Activated T-cell treated with anti-CD3 and anti-CD28 coated beads, Interleukin-2, amount 50 U/mL, for 4 hours (primary cell): ENCODE measurements at regions not wholly inside any gene's neighbourhood (a gene's known extent, or its start where the extent isn't known, plus 50 kb on each side); places are given as distances from the start of the nearest gene placed in this dataset.
"Not testable (repeated sequence)": the region's sequence is repeated elsewhere in the genome, so short reads cannot be mapped to it uniquely, and the experiment has no call there.

ENCODE experiments used
- ATAC-seq, 2 donors: fragments of 200-7000 bp; cut with Tn5 transposase; one replicate each; pipeline ENCODE4 v1.10.0; 2021
- DNase-seq: peaks from one replicate; pipeline ENCODE4 v3.0.0-alpha.2; 2020
- H3K27me3 Mint-ChIP-seq: one replicate; pipeline ENCODE4 v1.8.0; 2021; ENCODE audit warnings: low read depth, mixed read lengths
- H3K36me3 Mint-ChIP-seq: one replicate; pipeline ENCODE4 v1.8.0; 2022; ENCODE audit warnings: mixed read lengths; ENCODE audit not compliant: insufficient read depth
- H3K4me1 Mint-ChIP-seq: one replicate; pipeline ENCODE4 v1.8.0; 2021; ENCODE audit warnings: low read depth, mixed read lengths
- H3K4me3 Mint-ChIP-seq: one replicate; pipeline ENCODE4 v1.8.0; 2021; ENCODE audit warnings: mild to moderate bottlenecking, moderate library complexity, mixed read lengths
- H3K9me3 Mint-ChIP-seq: one replicate; pipeline ENCODE4 v1.8.0; 2021; ENCODE audit warnings: mixed read lengths

- H3K4me1 Mint-ChIP-seq = no peaks in the 10 kb centered on the region
- no peak overlapping the region for H3K4me3 Mint-ChIP-seq
- no peaks in the 10 kb centered on the region for H3K27me3 Mint-ChIP-seq
- no peak for DNase-seq
- H3K9me3 Mint-ChIP-seq = no peaks in the 10 kb centered on the region
- no peaks in the 10 kb centered on the region for H3K36me3 Mint-ChIP-seq
- ATAC-seq = no peak
Measured at GRCh38 chr4:164307262-164307661, 446.7 kb upstream of the SMIM31 start.

- Mint-ChIP-seq H3K27me3 (no peaks in the 10 kb centered on the region), H3K36me3 (no peaks in the 10 kb centered on the region), H3K4me1 (no peaks in the 10 kb centered on the region), H3K4me3 (no peak overlapping the region), H3K9me3 (no peaks in the 10 kb centered on the region)
- ATAC-seq = no peak
- DNase-seq = no peak
Measured at GRCh38 chr4:164312671-164313070, 441.3 kb upstream of the SMIM31 start.

- DNase-seq (no peak), ATAC-seq (no peak)
- Mint-ChIP-seq H3K27me3 (no peaks in the 10 kb centered on the region), H3K4me1 (no peaks in the 10 kb centered on the region), H3K9me3 (no peaks in the 10 kb centered on the region), H3K4me3 (no peak overlapping the region), H3K36me3 (no peaks in the 10 kb centered on the region)
Measured at GRCh38 chr4:164313853-164314252, 440.1 kb upstream of the SMIM31 start.

GRCh38 chr4:164318350-164318749, 435.6 kb upstream of the SMIM31 start:
- ATAC-seq (no peak), DNase-seq (no peak)
- Mint-ChIP-seq H3K27me3 (no peaks in the 10 kb centered on the region), H3K4me1 (no peaks in the 10 kb centered on the region), H3K9me3 (no peaks in the 10 kb centered on the region), H3K36me3 (no peaks in the 10 kb centered on the region), H3K4me3 (no peak overlapping the region)

- ATAC-seq (no peak), DNase-seq (no peak)
- no peaks in the 10 kb centered on the region for H3K27me3 Mint-ChIP-seq
- no peaks in the 10 kb centered on the region for H3K9me3 Mint-ChIP-seq
- no peaks in the 10 kb centered on the region for H3K4me1 Mint-ChIP-seq
- H3K36me3 Mint-ChIP-seq = no peaks in the 10 kb centered on the region
- H3K4me3 Mint-ChIP-seq = no peak overlapping the region
Measured at GRCh38 chr4:164319688-164320087, 434.2 kb upstream of the SMIM31 start.

- ATAC-seq (no peak), DNase-seq (no peak)
- Mint-ChIP-seq H3K36me3 (no peaks in the 10 kb centered on the region), H3K27me3 (no peaks in the 10 kb centered on the region), H3K9me3 (no peaks in the 10 kb centered on the region), H3K4me1 (no peaks in the 10 kb centered on the region), H3K4me3 (no peak overlapping the region)
Measured at GRCh38 chr4:164320847-164321246, 433.1 kb upstream of the SMIM31 start.

- DNase-seq (no peak), ATAC-seq (no peak)
- no peaks in the 10 kb centered on the region for H3K27me3 Mint-ChIP-seq
- no peak overlapping the region for H3K4me3 Mint-ChIP-seq
- H3K9me3 Mint-ChIP-seq = no peaks in the 10 kb centered on the region
- H3K4me1 Mint-ChIP-seq = no peaks in the 10 kb centered on the region
- H3K36me3 Mint-ChIP-seq = no peaks in the 10 kb centered on the region
Measured at GRCh38 chr4:164326056-164326455, 427.9 kb upstream of the SMIM31 start.

GRCh38 chr4:164337219-164337944, 416.5 kb upstream of the SMIM31 start:
- Mint-ChIP-seq H3K4me3 (no peak overlapping the region), H3K4me1 (no peaks in the 10 kb centered on the region), H3K27me3 (no peaks in the 10 kb centered on the region), H3K9me3 (peaks cover 9% of the 10 kb centered on the region), H3K36me3 (no peaks in the 10 kb centered on the region)
- DNase-seq = no peak
- ATAC-seq = no peak

GRCh38 chr4:164343472-164343976, 410.4 kb upstream of the SMIM31 start:
- H3K27me3 Mint-ChIP-seq = no peaks in the 10 kb centered on the region

GRCh38 chr4:164345756-164346155, 408.2 kb upstream of the SMIM31 start:
- H3K4me1 Mint-ChIP-seq = no peaks in the 10 kb centered on the region
- no peaks in the 10 kb centered on the region for H3K27me3 Mint-ChIP-seq
- ATAC-seq (no peak), DNase-seq (no peak)
- H3K9me3 Mint-ChIP-seq = no peaks in the 10 kb centered on the region
- H3K4me3 Mint-ChIP-seq = no peak overlapping the region
- H3K36me3 Mint-ChIP-seq = no peaks in the 10 kb centered on the region

More at GRCh38 chr4:164343472-164343976, 410.4 kb upstream of the SMIM31 start:
- Mint-ChIP-seq H3K36me3 (no peaks in the 10 kb centered on the region), H3K4me3 (no peak overlapping the region), H3K4me1 (no peaks in the 10 kb centered on the region), H3K9me3 (no peaks in the 10 kb centered on the region)
- DNase-seq (no peak), ATAC-seq (no peak)

GRCh38 chr4:164350061-164350460, 403.9 kb upstream of the SMIM31 start:
- no peaks in the 10 kb centered on the region for H3K27me3 Mint-ChIP-seq
- no peaks in the 10 kb centered on the region for H3K9me3 Mint-ChIP-seq
- DNase-seq = no peak
- H3K4me3 Mint-ChIP-seq = no peak overlapping the region
- no peaks in the 10 kb centered on the region for H3K4me1 Mint-ChIP-seq
- no peaks in the 10 kb centered on the region for H3K36me3 Mint-ChIP-seq
- no peak for ATAC-seq

GRCh38 chr4:164350716-164351115, 403.2 kb upstream of the SMIM31 start:
- not testable (repeated sequence) for H3K9me3 Mint-ChIP-seq, H3K27me3 Mint-ChIP-seq, DNase-seq, H3K4me3 Mint-ChIP-seq, ATAC-seq, H3K4me1 Mint-ChIP-seq, H3K36me3 Mint-ChIP-seq

- H3K9me3 Mint-ChIP-seq = no peaks in the 10 kb centered on the region
- no peaks in the 10 kb centered on the region for H3K36me3 Mint-ChIP-seq
- no peaks in the 10 kb centered on the region for H3K4me1 Mint-ChIP-seq
- no peaks in the 10 kb centered on the region for H3K27me3 Mint-ChIP-seq
- DNase-seq (no peak), ATAC-seq (no peak)
- no peak overlapping the region for H3K4me3 Mint-ChIP-seq
Measured at GRCh38 chr4:164357957-164358356, 396.0 kb upstream of the SMIM31 start.

GRCh38 chr4:164358400-164358799, 395.5 kb upstream of the SMIM31 start:
- Mint-ChIP-seq H3K27me3 (no peaks in the 10 kb centered on the region), H3K36me3 (no peaks in the 10 kb centered on the region), H3K9me3 (no peaks in the 10 kb centered on the region), H3K4me1 (no peaks in the 10 kb centered on the region), H3K4me3 (no peak overlapping the region)
- DNase-seq = no peak
- ATAC-seq = no peak

- Mint-ChIP-seq H3K9me3 (no peaks in the 10 kb centered on the region), H3K4me3 (no peak overlapping the region), H3K4me1 (no peaks in the 10 kb centered on the region), H3K36me3 (no peaks in the 10 kb centered on the region), H3K27me3 (no peaks in the 10 kb centered on the region)
- ATAC-seq = no peak
- no peak for DNase-seq
Measured at GRCh38 chr4:164359881-164360280, 394.1 kb upstream of the SMIM31 start.
